ENCODE measurements at regions not wholly inside any gene's neighbourhood (a gene's known extent, or its start where the extent isn't known, plus 50 kb on each side); places are given as distances from the start of the nearest gene placed in this dataset.

DNA sequence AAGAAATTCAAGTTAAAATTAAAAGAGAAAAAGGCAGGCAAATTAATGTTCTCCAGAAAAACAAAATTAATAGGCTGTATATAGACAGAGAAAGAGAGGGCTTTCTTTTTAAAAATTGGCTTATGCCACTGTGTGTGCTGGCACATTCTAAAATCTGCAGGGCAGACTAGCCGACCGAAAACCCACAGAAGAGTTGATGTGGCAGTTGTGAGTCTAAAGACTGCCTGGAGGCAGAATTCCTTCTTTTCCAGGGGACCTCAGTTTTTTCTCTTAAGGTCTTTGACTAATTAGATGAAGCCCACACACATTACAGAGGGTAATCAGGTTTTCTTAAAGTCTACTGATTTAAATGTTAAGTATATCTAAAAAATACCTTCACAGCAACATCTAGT lies 85.7 kb downstream of the GJA1 start:
- TF ChIP-seq POU2F2 (IDR thresholded peaks at IDR 0.05; ENCODE audit: low read depth, low read length): no peak
- TF ChIP-seq POLR2A (IDR thresholded peaks at IDR 0.05; ENCODE audit: low read depth, low read length): no peak
